HG03064 (cell line): ENCODE measurements at regions not wholly inside any gene's neighbourhood (a gene's known extent, or its start where the extent isn't known, plus 50 kb on each side); places are given as distances from the start of the nearest gene placed in this dataset.

Experiments
- ATAC-seq: cut with Tn5 transposase; IDR thresholded peaks from one replicate; pipeline ENCODE4 v1.9.1; 2021; ENCODE audit warnings: low read depth; ENCODE audit not compliant: unreplicated experiment

GRCh38 chr9:129337336-129338140, 159.5 kb upstream of the IER5L start:
- no peak for ATAC-seq

DNA sequence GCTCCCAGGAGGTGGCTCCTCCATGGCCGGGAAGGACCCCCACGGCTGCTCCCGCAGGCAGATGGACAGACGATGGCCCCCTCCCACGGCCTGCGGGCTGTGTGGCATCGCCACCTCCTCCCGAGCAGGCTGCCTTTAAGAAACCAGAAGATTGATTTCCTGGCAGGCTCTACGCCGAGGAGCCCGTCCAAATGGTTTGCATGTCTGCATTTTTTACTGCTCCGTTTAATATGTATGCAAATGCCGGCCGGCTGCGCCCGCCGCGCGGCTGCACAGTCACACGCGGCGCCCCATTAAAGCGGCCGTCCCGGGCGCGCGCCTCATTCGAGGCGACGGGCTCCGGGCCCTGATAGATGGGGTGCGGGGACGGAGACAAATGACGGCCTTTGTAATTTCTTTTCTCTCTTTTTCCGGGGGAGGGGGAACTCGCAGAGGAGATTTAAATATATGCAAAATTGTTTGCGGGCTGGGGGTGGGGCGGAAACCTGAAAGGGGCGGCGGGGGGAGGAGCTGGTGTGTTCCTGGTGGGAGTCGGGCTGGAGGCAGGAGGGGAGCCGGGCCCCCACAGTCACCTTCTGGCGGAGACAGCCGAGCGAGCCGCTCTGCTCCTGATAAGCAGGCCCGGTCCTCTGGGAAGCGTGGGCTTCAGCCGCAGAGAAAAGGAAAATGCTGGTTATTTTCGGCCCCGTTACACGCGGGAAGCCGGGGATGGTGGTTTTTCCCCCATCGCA, 158.7 kb upstream of the IER5L start:
- ATAC-seq = no peak

- ATAC-seq = no peak
Measured at GRCh38 chr9:129336130-129336528, 158.1 kb upstream of the IER5L start.

DNA sequence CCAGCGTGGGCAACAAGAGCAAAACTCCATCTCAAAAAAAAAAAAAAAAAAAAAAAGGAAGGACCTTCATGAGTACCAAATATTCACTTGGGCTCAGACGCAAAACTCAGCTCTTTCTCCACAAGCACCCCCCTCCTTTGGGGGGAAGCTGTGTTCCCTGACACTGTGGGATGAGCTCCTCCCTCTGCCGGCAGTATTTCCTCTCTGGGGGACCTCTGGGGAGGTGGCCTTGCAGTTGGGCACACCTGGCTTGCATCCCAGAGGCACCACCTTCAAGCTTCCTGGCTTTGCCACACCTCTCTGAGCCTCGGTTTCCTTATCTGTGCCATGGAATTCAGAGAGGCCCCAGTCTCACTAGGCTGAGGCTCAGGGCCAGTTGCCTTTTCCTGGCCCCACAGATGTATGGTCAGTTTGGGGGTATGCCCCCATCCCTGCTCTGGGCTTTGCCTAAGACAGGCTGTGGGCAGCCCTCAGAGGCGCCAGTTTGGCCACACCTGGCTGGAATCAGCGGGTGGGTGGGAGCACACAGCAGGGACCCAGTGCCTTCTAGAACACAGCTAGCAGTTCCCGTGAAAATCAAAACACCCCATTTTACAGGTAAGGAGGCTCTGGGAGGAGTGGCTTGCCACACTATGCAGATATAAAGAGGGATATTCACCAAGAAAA, 157.5 kb upstream of the IER5L start:
- ATAC-seq = no peak

DNA sequence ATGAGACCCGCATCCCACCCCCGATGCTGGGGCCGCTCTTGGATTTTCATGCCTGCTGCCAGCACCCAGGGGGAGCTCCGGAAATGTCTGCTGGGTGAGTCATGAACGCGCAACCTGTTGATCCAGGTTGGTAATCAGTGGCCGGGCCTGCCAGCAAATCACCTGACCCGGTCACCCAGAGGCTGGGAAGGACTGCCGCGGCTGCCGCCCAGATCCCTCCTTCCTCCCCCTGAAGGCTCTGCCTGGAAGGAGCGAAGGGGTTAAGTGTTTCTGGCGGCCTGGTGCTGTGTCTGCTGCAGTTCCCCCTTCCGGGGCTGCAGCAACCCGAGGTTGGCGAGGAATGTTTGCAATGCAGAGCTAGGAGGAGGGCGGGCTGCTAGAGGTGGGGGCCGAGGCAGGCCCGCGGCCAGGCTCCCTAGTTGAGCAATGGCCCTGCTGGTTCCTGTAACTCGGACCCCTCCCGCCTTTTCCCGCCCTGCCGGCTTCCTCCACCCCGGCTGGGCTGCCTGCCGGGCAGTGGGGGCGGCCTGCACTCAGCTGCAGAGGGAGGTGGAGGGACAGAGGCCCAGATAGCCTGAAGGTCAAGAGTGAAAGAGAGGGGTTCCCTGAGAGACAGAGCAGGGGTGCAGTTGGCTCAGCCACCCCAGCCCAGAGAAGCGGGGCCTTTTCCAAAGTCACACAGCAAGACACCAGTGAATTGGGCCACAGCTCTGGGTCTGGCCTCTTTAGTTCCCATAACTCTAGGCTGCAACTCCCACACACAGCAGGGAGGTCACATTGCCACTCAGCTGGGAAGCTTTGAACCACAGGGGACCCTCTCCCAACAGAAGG, 156.3 kb upstream of the IER5L start:
- ATAC-seq = no peak

GRCh38 chr9:129333617-129334104, 155.6 kb upstream of the IER5L start:
- no peak for ATAC-seq

- no peak for ATAC-seq
Measured at GRCh38 chr9:129332581-129332980, 154.5 kb upstream of the IER5L start.

- no peak for ATAC-seq
Measured at GRCh38 chr9:129331772-129332500, 153.9 kb upstream of the IER5L start.

DNA sequence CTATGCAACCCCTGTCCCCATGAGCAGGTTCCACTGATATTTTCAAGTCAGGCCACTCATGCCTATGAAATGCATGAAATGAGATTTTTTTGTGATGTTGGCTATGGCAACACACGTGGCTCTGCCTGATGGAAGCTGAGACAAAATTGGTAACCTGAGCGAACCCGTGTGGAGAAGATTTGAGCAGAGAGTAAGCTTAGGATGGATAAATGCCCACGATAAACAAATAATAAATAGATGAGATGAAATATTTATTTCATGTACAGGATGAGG, 153.4 kb upstream of the IER5L start:
- ATAC-seq = no peak

DNA sequence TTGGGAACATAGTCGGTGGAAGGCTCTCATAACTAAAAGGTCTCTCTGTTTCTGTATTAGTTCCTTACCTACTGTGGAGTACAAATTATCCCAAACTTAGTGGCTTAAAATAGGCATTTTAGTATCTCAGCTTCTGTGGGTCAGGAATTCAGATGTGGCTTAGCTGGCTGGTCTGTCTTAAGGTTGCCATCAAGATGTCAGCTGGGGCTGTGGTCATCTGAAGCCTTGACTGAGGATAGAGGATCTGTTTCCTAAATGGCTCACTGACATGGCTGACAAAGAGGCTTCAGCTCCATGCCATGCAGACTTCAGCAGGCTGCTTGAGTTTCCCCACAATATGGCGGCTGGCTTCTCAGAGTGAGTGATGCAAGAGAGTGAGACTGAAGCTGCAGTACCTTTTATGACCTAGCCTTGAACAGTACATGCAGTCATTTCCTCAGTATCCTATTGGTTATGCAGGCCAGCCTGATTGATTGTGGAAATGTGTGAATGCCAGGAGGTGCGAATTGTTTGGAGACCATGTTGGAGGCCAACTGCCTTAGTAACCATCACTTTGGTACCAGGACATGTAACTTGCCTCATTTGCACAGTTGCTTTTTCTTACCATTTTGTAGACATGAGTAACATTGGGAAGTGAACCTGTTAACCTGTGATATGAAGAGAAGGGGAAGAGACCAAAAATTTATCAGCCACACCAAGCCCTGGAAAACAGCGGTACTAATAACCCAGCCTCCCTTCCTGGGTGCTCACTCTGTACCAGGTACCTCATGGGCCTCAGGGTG, 152.8 kb upstream of the IER5L start:
- ATAC-seq = no peak

GRCh38 chr9:129328355-129329042, 150.4 kb upstream of the IER5L start:
- ATAC-seq = no peak

GRCh38 chr9:129327552-129328328, 149.7 kb upstream of the IER5L start:
- no peak for ATAC-seq

DNA sequence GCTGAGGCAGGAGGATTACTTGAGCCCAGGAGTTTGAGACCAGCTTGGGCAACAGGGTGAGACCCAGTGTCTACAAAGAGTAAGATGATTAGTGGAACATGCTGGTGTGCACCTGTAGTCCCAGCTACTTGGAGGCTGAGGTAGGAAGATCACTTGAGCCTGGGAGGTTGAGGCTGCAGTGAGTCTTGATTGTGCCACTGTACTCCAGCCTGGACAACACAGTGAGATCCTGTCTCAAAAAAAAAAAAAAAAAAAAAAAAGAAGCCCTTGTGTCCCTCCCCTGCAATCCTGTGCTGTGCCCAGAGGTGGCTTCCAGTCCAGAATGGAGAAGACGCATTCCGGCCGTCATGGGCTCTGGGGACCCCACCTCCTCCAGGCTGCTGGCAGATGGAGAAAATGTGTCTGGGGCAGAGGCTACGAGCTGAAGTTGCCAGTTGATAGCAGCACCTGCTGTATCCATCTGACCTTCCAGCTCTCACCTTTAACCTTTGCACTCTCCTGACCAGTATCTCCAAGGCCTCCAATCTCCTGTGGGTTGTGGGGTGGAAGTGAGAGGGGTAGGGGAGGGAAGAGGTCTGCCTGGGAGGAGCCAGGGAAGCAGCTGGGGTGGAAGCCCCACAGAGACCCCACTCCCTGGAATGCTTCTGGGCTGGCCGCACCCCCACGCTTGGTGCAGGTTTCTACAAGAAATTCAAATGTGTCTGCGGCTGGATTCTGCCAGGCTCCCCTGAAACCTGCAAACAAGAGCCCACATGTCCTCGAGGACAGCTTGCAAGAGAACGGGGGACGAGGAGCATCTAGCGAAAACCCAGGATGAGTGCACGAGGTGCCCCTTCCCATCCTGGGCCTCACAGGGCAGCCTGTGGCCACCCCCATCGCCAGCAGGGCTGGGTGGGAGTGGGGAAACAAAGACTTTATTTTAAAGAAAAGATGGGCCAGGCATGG, 148.3 kb upstream of the IER5L start:
- ATAC-seq = no peak

GRCh38 chr9:129324808-129325502, 146.9 kb upstream of the IER5L start:
- ATAC-seq = no peak

DNA sequence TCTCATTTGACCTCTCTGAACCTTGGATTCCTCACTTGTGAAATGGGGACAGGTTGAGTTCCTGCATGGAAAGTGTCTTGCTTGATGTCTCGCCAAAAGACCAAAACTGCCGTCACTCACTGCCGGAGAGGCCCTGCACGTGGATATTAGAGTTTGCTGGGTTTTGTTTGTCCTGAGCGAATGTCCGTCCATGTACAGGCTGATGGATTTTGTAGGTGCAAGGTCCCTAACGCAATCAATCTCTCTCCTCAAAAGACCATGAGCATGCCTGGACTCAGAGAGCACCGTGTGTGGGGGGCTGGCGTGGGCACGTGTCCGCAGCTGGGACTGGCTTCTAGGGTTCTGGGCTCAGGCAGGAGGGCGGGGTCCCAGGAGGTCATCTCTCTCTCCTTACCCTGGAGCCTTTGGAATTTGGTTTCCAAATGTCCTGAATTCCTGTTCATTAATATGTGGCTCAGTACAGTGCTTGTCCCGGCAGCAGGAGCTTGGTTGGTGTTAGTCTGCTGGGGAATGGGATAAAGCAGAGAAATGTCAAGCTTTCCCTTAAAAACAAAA, 146.0 kb upstream of the IER5L start:
- no peak for ATAC-seq

DNA sequence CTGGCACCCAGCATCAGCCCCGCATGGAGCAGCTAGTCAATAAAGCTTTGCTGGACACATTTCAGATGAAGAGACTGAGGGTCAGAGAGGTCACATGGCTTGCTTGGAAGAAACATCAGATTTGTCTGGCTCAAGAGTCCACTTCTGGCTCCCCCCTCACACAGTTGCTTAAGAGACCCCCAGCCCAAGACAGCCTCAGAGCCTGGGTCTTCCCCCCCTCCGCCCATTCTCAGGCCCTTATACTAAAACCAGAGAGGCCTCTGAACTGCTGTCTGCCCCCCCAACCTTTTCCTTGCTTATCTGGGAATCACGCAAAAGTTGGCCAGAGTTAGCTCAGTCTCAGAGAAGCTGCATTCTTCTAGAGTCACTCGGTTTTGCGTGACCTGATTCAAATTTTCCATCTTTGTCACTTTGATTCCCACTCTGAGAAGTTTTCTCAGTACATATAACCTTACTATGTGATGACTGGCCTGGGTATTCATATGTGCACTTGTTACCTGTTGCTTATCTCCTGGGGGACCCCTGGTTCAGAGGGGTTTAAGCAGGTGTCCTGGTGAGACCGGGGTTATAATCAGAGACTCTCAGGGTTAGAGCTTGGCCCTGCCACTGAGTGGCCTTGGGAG, 145.4 kb upstream of the IER5L start:
- no peak for ATAC-seq
